ENCODE measurements at regions not wholly inside any gene's neighbourhood (a gene's known extent, or its start where the extent isn't known, plus 50 kb on each side); places are given as distances from the start of the nearest gene placed in this dataset.

DNA sequence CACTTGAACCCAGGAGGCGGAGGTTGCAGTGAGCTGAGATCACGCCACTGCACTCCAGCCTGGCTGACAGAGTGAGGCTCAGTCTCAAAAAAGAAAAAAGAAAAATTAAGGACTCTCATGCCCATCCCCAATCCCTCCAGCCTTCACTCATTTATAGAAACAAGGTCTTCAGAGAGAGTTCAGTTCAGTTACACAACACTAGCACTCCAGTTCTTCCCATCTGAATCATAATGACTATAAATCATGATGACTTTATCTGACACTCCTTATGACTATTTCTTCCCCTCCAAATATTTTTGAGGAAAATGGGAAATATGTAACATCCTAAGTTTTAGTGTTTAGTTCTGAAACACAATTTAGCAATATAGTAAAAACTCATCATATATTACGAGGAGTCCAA, 107.4 kb upstream of the LSM8 start:
- no peak for DNase-seq
- intact Hi-C loops (cut with DNase I) = no loop called here
- TF ChIP-seq, protein P1, sequence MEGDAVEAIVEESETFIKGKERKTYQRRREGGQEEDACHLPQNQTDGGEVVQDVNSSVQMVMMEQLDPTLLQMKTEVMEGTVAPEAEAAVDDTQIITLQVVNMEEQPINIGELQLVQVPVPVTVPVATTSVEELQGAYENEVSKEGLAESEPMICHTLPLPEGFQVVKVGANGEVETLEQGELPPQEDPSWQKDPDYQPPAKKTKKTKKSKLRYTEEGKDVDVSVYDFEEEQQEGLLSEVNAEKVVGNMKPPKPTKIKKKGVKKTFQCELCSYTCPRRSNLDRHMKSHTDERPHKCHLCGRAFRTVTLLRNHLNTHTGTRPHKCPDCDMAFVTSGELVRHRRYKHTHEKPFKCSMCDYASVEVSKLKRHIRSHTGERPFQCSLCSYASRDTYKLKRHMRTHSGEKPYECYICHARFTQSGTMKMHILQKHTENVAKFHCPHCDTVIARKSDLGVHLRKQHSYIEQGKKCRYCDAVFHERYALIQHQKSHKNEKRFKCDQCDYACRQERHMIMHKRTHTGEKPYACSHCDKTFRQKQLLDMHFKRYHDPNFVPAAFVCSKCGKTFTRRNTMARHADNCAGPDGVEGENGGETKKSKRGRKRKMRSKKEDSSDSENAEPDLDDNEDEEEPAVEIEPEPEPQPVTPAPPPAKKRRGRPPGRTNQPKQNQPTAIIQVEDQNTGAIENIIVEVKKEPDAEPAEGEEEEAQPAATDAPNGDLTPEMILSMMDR (IDR thresholded peaks at IDR 0.05) = no peak
- no peak for TF ChIP-seq POLR2A (IDR thresholded peaks at IDR 0.05)
- 77% methylated on average over 1 of the region's 3 CpGs for WGBS (ENCODE audit: insufficient coverage, low coverage, low lambda C conversion rate, missing lambda C conversion rate)
- Histone ChIP-seq H3K4me3 (no peak overlapping the region), H3K4me1 (no peaks in the 10 kb centered on the region), H3K36me3 (no peaks in the 10 kb centered on the region), H3K27ac (no peak overlapping the region), H3K27me3 (no peaks in the 10 kb centered on the region), H3K9me3 (no peaks in the 10 kb centered on the region)
- no peak for ATAC-seq

DNA sequence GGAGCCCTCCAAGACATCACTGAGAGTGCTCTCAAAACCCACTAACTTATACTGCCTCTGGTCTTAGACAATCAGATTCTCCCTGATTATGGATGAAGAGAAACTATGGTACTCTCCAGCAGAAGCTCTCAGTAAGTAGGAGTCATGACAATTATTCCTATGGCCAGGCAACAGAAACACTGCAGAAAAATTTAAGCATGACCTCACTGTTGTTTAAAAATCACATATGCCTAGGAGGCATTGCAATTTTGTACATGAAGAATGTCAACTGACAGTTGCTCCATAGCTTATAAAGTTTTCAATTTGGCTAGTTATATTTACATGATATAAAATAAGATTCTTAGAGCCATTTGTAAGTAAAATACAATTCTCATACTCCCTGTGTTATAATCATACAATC, 105.9 kb upstream of the LSM8 start:
- intact Hi-C loops (cut with DNase I) = no loop called here
- no peak for TF ChIP-seq POLR2A (IDR thresholded peaks at IDR 0.05)
- TF ChIP-seq, protein P1 (IDR thresholded peaks at IDR 0.05) = no peak
- Histone ChIP-seq H3K27me3 (no peaks in the 10 kb centered on the region), H3K27ac (no peak overlapping the region), H3K9me3 (no peaks in the 10 kb centered on the region), H3K4me1 (no peaks in the 10 kb centered on the region), H3K4me3 (no peak overlapping the region), H3K36me3 (no peaks in the 10 kb centered on the region)
- ATAC-seq (no peak), DNase-seq (no peak)

DNA sequence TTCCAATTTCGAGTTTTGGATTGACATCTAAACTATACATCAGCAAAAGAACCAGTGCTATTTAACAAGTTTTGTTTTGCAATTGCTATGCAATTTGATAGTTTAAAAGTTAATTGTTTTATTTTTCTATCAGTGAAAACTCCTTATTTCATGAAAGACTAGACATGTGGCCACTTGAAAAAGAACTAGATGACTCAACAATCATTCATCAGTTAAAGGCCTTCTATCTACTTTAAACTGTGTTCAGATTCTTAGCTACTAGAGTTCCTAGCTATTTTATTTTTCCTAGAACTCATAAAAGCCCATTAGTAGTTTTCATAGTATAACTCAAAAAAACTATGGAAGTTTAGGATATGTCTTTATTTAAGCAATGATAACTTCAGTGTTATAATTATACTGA, 104.6 kb upstream of the LSM8 start:
- no peak for ATAC-seq
- Histone ChIP-seq H3K36me3 (no peaks in the 10 kb centered on the region), H3K4me1 (no peaks in the 10 kb centered on the region), H3K27me3 (no peaks in the 10 kb centered on the region), H3K9me3 (no peaks in the 10 kb centered on the region), H3K27ac (no peak overlapping the region), H3K4me3 (no peak overlapping the region)
- intact Hi-C loops (cut with DNase I) = no loop called here
- no peak for DNase-seq
- WGBS (ENCODE audit: insufficient coverage, low coverage, low lambda C conversion rate, missing lambda C conversion rate) = 73% methylated on average over 1 of the region's 1 CpG
- TF ChIP-seq, protein P1 (IDR thresholded peaks at IDR 0.05) = no peak
- no peak for TF ChIP-seq POLR2A (IDR thresholded peaks at IDR 0.05)

- no peaks in the 10 kb centered on the region for H3K4me1 ChIP-seq
- 45% methylated on average over 3 of the region's 3 CpGs for WGBS (ENCODE audit: insufficient coverage, low coverage, low lambda C conversion rate, missing lambda C conversion rate)
- peak in 1 of 4 donors; percentile 75 for ATAC-seq
- H3K27ac ChIP-seq = no peak overlapping the region
- intact Hi-C loops (cut with DNase I) = no loop called here
- DNase-seq = no peak
- H3K9me3 ChIP-seq = no peaks in the 10 kb centered on the region
- H3K27me3 ChIP-seq = no peaks in the 10 kb centered on the region
- H3K4me3 ChIP-seq = no peak overlapping the region
- H3K36me3 ChIP-seq = no peaks in the 10 kb centered on the region
- TF ChIP-seq POLR2A (IDR thresholded peaks at IDR 0.05) = no peak
- TF ChIP-seq, protein P1 (IDR thresholded peaks at IDR 0.05) = no peak
Measured at GRCh38 chr7:118080947-118081346, 103.0 kb upstream of the LSM8 start.

DNA sequence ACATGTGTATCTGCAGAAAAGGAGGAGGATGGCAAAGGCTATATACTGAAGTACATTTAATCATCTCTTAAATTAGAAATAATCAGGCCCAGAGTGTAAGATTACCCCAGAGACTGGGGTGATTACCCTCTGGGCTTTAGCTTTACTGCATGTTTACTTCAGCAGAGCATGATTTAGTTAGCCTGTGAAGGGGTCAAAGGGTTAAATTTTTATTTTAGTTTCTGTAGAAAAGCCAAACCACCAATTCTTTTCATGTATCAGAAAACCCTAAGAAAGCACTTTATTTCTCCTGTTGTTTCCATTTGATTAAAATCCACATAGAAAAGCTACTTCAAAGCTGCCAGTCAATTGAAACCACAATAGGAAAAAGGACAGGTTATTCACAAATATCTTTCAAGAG, 101.5 kb upstream of the LSM8 start:
- Histone ChIP-seq H3K27me3 (no peaks in the 10 kb centered on the region), H3K9me3 (no peaks in the 10 kb centered on the region), H3K4me3 (no peak overlapping the region), H3K36me3 (no peaks in the 10 kb centered on the region), H3K4me1 (no peaks in the 10 kb centered on the region), H3K27ac (no peak overlapping the region)
- DNase-seq (no peak), ATAC-seq (no peak)
- no peak for TF ChIP-seq POLR2A (IDR thresholded peaks at IDR 0.05)
- intact Hi-C loops (cut with DNase I) = no loop called here
